SW 1271 (cell line): ENCODE measurements at regions not wholly inside any gene's neighbourhood (a gene's known extent, or its start where the extent isn't known, plus 50 kb on each side); places are given as distances from the start of the nearest gene placed in this dataset.
"Not testable (repeated sequence)": the region's sequence is repeated elsewhere in the genome, so short reads cannot be mapped to it uniquely, and the experiment has no call there.

Experiments used
- DNase-seq, 2 experiments: peaks; one replicate each; lab custom pipeline; 2025; lab: John Stamatoyannopoulos, UW

- DNase-seq, result no peak
Measured at GRCh38 chr12:76178452-76178851, 94.0 kb upstream of the NAP1L1 start.

- DNase-seq, result no peak
Measured at GRCh38 chr12:76177821-76178220, 93.3 kb upstream of the NAP1L1 start.

GRCh38 chr12:76176940-76177339 lies 92.5 kb upstream of the NAP1L1 start:
- no peak for DNase-seq

- not testable (repeated sequence) for DNase-seq
Measured at GRCh38 chr12:76175946-76176345, 91.5 kb upstream of the NAP1L1 start.

- no peak for DNase-seq
Measured at GRCh38 chr12:76173756-76174155, 89.3 kb upstream of the NAP1L1 start.

- peak in 1 of 2 experiments; percentile 36 for DNase-seq
Measured at GRCh38 chr12:76158518-76159321, 74.2 kb upstream of the NAP1L1 start.

- DNase-seq, result no peak
Measured at GRCh38 chr12:76156726-76157125, 72.2 kb upstream of the NAP1L1 start.

- DNase-seq, result no peak
Measured at GRCh38 chr12:76156314-76156713, 71.8 kb upstream of the NAP1L1 start.

GRCh38 chr12:76155157-76155670 lies 70.7 kb upstream of the NAP1L1 start:
- no peak for DNase-seq

GRCh38 chr12:76153616-76154015 lies 69.1 kb upstream of the NAP1L1 start:
- no peak for DNase-seq

GRCh38 chr12:76152181-76152807 lies 67.8 kb upstream of the NAP1L1 start:
- no peak for DNase-seq

- no peak for DNase-seq
Measured at GRCh38 chr12:76144245-76144549, 59.7 kb upstream of the NAP1L1 start.

GRCh38 chr12:76143343-76144244 lies 59.1 kb upstream of the NAP1L1 start:
- no peak for DNase-seq

- DNase-seq, result no peak
Measured at GRCh38 chr12:76142305-76142704, 57.8 kb upstream of the NAP1L1 start.

GRCh38 chr12:76138656-76139055 lies 54.2 kb upstream of the NAP1L1 start:
- DNase-seq, result no peak

- no peak for DNase-seq
Measured at GRCh38 chr12:76137606-76138005, 53.1 kb upstream of the NAP1L1 start.

- no peak for DNase-seq
Measured at GRCh38 chr12:76135456-76135855, 51.0 kb upstream of the NAP1L1 start.
